GM18858 (cell line): ENCODE measurements at regions not wholly inside any gene's neighbourhood (a gene's known extent, or its start where the extent isn't known, plus 50 kb on each side); places are given as distances from the start of the nearest gene placed in this dataset.

Experiments
- ATAC-seq: cut with Tn5 transposase; IDR thresholded peaks from one replicate; pipeline ENCODE4 v1.9.1; 2021; ENCODE audit not compliant: unreplicated experiment

- no peak for ATAC-seq
Measured at GRCh38 chr17:74077231-74077630, 126.2 kb upstream of the RPL38 start.

DNA sequence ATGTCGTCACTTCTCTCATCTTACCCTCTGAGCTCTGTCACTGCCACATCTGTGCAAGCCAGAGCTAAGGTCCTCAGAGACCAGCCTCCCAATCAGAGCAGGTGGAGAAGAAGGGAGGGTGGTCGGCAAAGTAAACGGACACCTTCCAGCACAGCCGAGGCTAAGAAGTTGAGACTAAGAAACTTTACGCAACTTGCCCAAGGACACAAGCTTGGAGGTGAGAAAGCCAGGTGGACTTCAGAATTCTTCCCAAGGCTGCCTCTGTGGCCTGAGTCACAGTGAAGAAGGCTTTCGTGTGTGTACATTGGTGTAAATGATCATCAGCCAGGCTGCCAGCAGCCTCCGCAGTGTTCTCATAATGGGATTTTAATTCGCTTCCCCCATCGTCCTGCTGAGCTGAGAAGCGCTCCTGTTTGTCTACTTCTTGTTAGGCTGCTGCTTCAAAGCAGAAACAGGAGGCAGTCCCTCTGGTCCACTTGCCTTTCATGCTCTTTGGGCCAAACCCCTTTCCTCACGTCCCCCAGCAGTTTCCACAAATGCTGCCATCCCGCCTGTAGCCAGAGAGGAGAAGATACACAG, 125.0 kb upstream of the RPL38 start:
- ATAC-seq: no peak

- ATAC-seq: no peak
Measured at GRCh38 chr17:74079537-74080300, 123.8 kb upstream of the RPL38 start.

- no peak for ATAC-seq
Measured at GRCh38 chr17:74080656-74081582, 122.6 kb upstream of the RPL38 start.

- no peak for ATAC-seq
Measured at GRCh38 chr17:74082886-74083285, 120.6 kb upstream of the RPL38 start.

GRCh38 chr17:74083321-74083720, 120.2 kb upstream of the RPL38 start:
- no peak for ATAC-seq

- no peak for ATAC-seq
Measured at GRCh38 chr17:74085434-74085833, 118.0 kb upstream of the RPL38 start.

GRCh38 chr17:74087002-74087585, 116.4 kb upstream of the RPL38 start:
- no peak for ATAC-seq

DNA sequence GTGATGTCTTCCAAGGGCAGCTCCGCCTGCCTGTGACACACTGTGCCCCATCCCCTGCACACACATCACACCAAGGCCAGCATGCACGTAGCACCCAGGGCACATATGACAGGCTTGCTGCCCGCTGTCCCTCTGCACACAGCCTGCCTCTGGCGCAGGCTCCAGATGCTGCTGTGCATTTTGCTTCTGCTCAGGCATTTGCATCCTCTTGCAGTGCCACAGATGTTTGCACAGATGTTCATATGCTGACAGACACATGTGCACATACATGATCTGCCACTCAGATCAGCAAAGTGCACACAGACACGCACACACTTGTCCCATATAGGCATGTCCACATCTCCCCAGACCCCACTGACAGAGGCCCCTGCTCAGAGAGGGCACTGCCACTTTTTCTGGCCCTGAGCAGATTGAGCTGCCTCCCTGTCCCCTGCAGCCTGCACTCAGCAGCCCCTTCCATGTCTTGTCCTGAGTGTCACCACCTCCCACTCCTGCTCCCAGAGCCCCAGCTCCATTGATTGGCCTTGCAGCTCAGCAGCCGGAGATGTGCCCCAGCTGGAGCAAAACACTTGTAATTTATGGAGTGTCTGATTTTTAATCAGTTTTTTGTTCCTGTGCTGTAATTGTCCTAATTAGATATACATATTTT, 115.1 kb upstream of the RPL38 start:
- no peak for ATAC-seq

GRCh38 chr17:74088934-74089329, 114.5 kb upstream of the RPL38 start:
- no peak for ATAC-seq

DNA sequence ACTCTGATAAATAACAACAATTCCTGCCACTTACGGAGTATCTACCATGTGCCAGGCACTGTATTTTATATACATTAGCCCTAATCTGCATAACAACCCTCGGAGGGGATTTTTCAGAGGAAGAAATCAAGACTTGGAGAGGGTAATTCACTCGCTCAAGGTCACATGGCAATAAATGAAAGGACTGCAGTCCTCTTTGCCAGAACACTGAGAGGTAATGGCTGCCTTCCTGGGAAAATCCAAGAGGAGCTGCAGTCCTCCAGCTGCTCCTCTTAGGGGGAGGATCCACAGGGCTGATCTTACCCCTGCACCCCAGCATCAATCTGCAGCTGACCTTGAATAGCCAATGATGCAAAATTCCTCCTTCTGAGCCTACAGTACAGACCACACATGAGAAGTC, 114.1 kb upstream of the RPL38 start:
- ATAC-seq: no peak

- ATAC-seq: no peak
Measured at GRCh38 chr17:74089869-74090464, 113.5 kb upstream of the RPL38 start.

DNA sequence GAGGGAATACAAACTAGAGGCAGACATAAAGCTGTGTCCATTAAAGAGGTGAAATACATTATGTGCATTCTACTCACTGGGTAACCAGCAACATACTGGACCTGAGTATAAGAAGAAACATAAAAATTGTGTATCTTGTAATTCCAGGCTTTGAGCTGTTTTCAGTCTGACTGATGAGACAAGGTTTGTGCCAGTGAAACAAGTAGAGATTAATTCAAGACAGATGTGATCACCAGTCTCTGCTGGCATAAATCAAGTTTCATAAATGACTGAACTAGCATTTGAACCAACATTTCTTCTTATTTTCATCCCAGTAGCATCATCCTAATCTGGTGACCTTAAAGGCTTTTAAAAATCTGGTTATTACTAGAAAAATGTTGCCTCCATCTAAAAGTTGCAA, 108.8 kb upstream of the RPL38 start:
- ATAC-seq: no peak

GRCh38 chr17:74096456-74096855, 107.0 kb upstream of the RPL38 start:
- no peak for ATAC-seq

GRCh38 chr17:74097450-74098135, 105.9 kb upstream of the RPL38 start:
- no peak for ATAC-seq

DNA sequence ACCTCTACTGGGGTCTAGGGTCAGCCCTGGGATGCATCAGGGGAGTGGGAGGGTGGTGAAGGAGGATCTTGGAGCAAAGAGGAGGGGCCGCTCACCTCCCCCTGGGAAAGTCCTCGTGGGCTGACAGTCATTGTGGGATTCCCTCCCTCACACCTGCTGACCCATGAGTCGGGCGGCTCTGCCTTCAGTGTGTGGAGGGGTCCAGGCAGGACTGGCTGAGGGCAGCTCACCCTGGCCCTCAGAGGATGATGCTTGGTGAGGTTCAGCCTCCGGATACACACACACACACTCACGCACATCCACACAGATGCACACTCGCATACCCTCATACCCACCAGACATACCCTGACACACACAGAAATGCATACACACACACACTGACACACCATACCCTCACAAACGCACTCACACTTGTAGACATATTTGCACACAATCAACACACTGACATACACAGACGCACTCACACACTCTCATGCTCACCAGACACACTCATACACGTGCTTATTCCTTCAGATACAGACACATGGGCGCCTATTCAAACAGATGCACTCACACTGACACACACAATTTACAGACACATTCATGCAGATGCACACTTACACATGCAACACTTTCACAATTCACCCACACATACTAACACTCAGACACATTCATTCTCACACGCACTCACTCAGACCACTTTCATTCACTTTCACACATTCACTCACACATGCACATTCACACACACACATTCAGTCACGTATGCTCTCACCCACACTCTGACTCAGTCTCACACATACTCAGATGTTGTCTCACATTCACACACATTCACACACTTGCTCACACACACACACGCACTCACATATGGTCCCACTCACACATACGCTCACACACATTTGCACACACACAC, 105.1 kb upstream of the RPL38 start:
- ATAC-seq: no peak

- no peak for ATAC-seq
Measured at GRCh38 chr17:74099442-74100340, 103.8 kb upstream of the RPL38 start.

DNA sequence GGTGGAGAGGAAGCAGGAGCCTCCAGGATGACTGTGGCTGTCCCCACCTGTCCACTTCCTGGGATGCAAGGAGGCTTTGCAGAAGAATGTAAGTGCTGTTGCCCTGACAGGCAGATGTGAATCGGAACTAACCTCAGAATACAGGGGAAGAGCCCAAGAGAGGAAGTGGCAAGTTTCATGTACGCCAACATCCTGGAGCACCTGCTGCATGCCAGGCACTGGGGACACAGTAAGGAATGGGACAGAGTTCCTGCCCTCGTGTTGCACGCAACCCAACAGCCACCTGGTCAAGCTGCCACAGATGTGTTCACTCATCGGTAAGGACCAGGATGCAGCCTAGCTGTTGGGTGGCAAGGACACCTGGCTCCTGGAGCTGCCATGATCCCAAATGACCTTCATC, 98.6 kb upstream of the RPL38 start:
- ATAC-seq: no peak
